Loucy (cell line): ENCODE measurements at regions not wholly inside any gene's neighbourhood (a gene's known extent, or its start where the extent isn't known, plus 50 kb on each side); places are given as distances from the start of the nearest gene placed in this dataset.

Source experiments
- H2AFZ ChIP-seq: fragments of 200-600 bp; sonication (generic); 2 replicates; pipeline ENCODE4 v1.6.0; 2016; ENCODE audit warnings: antibody characterized with exemption, mild to moderate bottlenecking, low read length, moderate library complexity
- H3F3A ChIP-seq: fragments of 200-600 bp; 2 replicates; pipeline ENCODE4 v1.6.0; 2016; ENCODE audit warnings: antibody characterized with exemption, low read depth, mild to moderate bottlenecking
- H3K27me3 ChIP-seq: fragments of 200-600 bp; sonication (generic); 2 replicates; pipeline ENCODE4 v1.6.1; 2014; ENCODE audit warnings: low read length, mild to moderate bottlenecking; ENCODE audit not compliant: insufficient read depth, poor library complexity, severe bottlenecking
- H3K36me3 ChIP-seq: fragments of 200-600 bp; sonication (generic); 2 replicates; pipeline ENCODE4 v1.6.1; 2016; ENCODE audit warnings: low read length; ENCODE audit not compliant: insufficient read depth
- H3K4me1 ChIP-seq: fragments of 200-600 bp; sonication (generic); 2 replicates; pipeline ENCODE4 v1.5.1; 2014; ENCODE audit warnings: low read length, mild to moderate bottlenecking; ENCODE audit not compliant: insufficient read depth, poor library complexity, severe bottlenecking
- H3K4me2 ChIP-seq: fragments of 200-600 bp; sonication (generic); 2 replicates; pipeline ENCODE4 v1.6.0; 2014; ENCODE audit warnings: antibody characterized with exemption, low read length, low read depth, mild to moderate bottlenecking; ENCODE audit not compliant: poor library complexity, severe bottlenecking
- H3K4me3 ChIP-seq: fragments of 200-600 bp; sonication (generic); 2 replicates; pipeline ENCODE4 v1.5.1; 2014; ENCODE audit warnings: low read length, mild to moderate bottlenecking, mixed read lengths; ENCODE audit not compliant: poor library complexity, severe bottlenecking
- H3K79me2 ChIP-seq: fragments of 200-600 bp; sonication (generic); 2 replicates; pipeline ENCODE4 v1.6.1; 2014; ENCODE audit warnings: low read length; ENCODE audit not compliant: insufficient read depth
- H3K9ac ChIP-seq: fragments of 200-600 bp; sonication (generic); 2 replicates; pipeline ENCODE4 v1.6.0; 2014; ENCODE audit warnings: mild to moderate bottlenecking, low read depth, low read length, moderate library complexity; ENCODE audit not compliant: poor library complexity, severe bottlenecking
- H3K9me2 ChIP-seq: fragments of 200-600 bp; sonication (generic); replicated peaks from 2 replicates; pipeline ENCODE4 v1.6.1; 2016; ENCODE audit warnings: low read depth, low read length, mixed read lengths
- H3K9me3 ChIP-seq: fragments of 200-600 bp; sonication (generic); 2 replicates; pipeline ENCODE4 v1.6.1; 2014; ENCODE audit warnings: mild to moderate bottlenecking, antibody characterized with exemption, low read length, low read depth; ENCODE audit not compliant: insufficient read depth
- H4K20me1 ChIP-seq: fragments of 200-600 bp; sonication (generic); 2 replicates; pipeline ENCODE4 v1.6.0; 2014; ENCODE audit warnings: antibody characterized with exemption, low read length, mild to moderate bottlenecking; ENCODE audit not compliant: insufficient read depth, poor library complexity, severe bottlenecking
- CTCF ChIP-seq: fragments of 200-600 bp; sonication (generic); conservative IDR thresholded peaks from 2 replicates; pipeline ENCODE4 v1.5.1; 2014; ENCODE audit warnings: mild to moderate bottlenecking, antibody characterized with exemption, low read length
- EZH2phosphoT487 ChIP-seq: fragments of 200-600 bp; IDR thresholded peaks from 2 replicates; pipeline ENCODE4 v1.6.1; 2018; ENCODE audit warnings: antibody characterized with exemption, mild to moderate bottlenecking, moderate library complexity, borderline replicate concordance

- no peak overlapping the region for H3K4me2 ChIP-seq
- H3K4me3 ChIP-seq, result no peak overlapping the region
- no peak for TF ChIP-seq EZH2phosphoT487
- no peak for TF ChIP-seq CTCF
- H4K20me1 ChIP-seq, result no peaks in the 10 kb centered on the region
- H3K9ac ChIP-seq, result no peak overlapping the region
- no peaks in the 10 kb centered on the region for H3K27me3 ChIP-seq
- H2AFZ ChIP-seq, result no peak overlapping the region
- no peaks in the 10 kb centered on the region for H3K4me1 ChIP-seq
- no peaks in the 10 kb centered on the region for H3K9me3 ChIP-seq
- no peaks in the 10 kb centered on the region; the same call in 1 of the 2 replicates for H3K9me2 ChIP-seq
- no peaks in the 10 kb centered on the region for H3F3A ChIP-seq
- H3K79me2 ChIP-seq, result no peaks in the 10 kb centered on the region
- H3K36me3 ChIP-seq, result no peaks in the 10 kb centered on the region
Measured at GRCh38 chr16:74200921-74201320, 95.7 kb upstream of the PSMD7 start.

GRCh38 chr16:74199842-74200124 lies 96.8 kb upstream of the PSMD7 start:
- Histone ChIP-seq H3F3A (no peaks in the 10 kb centered on the region), H3K27me3 (no peaks in the 10 kb centered on the region), H3K4me2 (no peak overlapping the region), H3K4me3 (no peak overlapping the region), H3K4me1 (no peaks in the 10 kb centered on the region), H2AFZ (no peak overlapping the region), H3K79me2 (no peaks in the 10 kb centered on the region), H4K20me1 (no peaks in the 10 kb centered on the region), H3K9me2 (no peaks in the 10 kb centered on the region; the same call in 1 of the 2 replicates), H3K36me3 (no peaks in the 10 kb centered on the region), H3K9me3 (no peaks in the 10 kb centered on the region), H3K9ac (no peak overlapping the region)
- TF ChIP-seq EZH2phosphoT487, result no peak
- TF ChIP-seq CTCF, result no peak

- Histone ChIP-seq H4K20me1 (no peaks in the 10 kb centered on the region), H3K36me3 (no peaks in the 10 kb centered on the region), H3K9me3 (no peaks in the 10 kb centered on the region), H3F3A (no peaks in the 10 kb centered on the region), H3K4me1 (no peaks in the 10 kb centered on the region), H3K4me3 (no peak overlapping the region), H3K27me3 (no peaks in the 10 kb centered on the region), H3K9me2 (no peaks in the 10 kb centered on the region; the same call in 1 of the 2 replicates), H3K79me2 (no peaks in the 10 kb centered on the region), H2AFZ (no peak overlapping the region), H3K4me2 (no peak overlapping the region), H3K9ac (no peak overlapping the region)
- no peak for TF ChIP-seq EZH2phosphoT487
- no peak for TF ChIP-seq CTCF
Measured at GRCh38 chr16:74199066-74199841, 97.4 kb upstream of the PSMD7 start.
